A204.1 (cell line): ENCODE measurements at regions not wholly inside any gene's neighbourhood (a gene's known extent, or its start where the extent isn't known, plus 50 kb on each side); places are given as distances from the start of the nearest gene placed in this dataset.

ENCODE experiments used
- FAIRE-seq: peaks from 2 replicates; lab custom pipeline; 2012; peaks lifted over from hg19 to GRCh38; lab: Jason Lieb, UNC

GRCh38 chr5:144788556-144788955, 617.9 kb downstream of the KCTD16 start:
- no peak for FAIRE-seq

DNA sequence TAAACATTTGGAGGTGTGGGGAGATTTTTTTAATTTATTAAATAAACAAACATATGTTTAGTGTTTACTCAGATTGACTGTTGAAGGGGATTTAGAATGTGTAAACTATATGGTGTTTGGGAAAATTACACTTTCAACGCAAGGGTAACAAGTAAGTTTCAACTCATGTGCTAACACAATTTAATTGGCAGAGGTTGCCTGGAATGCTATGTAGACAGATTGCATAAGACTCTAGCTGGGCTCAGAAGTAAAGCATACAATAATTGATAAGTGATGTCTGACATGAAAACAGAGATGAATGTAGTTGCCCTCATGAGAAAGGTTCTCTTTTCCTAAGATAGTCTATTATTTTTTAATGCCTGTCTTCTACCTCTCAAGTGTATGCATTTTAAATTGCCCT, 617.4 kb downstream of the KCTD16 start:
- FAIRE-seq: no peak

DNA sequence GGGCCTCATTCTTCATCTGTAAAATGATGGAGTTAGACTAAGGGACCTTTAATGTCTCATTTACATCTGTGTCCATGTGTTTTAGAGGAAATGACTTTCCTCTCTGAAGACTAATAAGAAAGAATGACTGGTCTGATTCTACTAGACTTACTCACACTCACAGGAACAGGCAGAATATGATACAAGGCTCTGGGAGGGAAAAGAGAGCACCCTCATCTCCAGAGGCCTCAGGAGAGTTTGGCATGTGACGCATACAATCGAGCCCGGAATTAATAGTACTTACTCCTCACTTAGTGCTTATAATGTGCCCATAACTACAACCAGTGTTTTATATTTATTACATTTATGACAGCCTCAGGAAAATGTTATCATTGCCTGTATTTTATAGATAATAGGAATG, 608.7 kb downstream of the KCTD16 start:
- no peak for FAIRE-seq

DNA sequence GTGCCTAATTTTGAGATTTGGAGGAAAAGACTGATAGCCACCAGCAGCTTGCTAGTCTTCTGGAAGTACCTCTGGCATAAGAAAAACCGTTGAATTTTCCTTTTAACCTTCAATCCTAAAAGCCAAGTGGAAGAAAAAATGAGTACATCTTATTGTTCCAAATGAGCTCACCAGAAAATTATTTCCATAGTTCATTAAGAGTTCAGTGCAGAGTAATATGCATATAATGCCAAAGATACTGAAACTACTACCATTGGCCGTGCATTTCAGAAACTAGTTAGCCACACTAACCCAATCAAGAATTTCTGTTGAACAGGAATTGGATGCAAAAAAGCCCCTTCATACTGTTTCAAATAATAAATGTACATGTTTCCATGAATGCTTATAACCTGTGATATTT, 607.9 kb downstream of the KCTD16 start:
- FAIRE-seq: no peak

DNA sequence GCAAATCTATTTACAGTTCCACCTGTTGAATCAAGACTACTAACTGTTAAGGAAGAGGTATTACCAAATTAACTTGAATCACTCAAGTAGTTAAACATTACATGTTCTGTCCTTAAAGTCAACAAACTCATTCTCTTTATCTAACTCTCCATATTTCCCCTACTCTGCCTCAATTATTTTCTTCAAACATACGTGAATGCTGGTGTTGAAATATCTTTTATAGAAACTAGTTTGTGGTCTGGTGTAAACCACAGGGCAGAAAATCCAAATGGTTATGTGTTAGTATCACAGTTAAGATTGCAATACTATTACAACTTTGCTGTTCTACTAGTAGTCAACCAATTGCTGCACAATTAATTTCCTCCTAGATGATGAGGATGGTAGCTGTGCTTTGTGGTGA, 603.5 kb downstream of the KCTD16 start:
- FAIRE-seq: no peak

DNA sequence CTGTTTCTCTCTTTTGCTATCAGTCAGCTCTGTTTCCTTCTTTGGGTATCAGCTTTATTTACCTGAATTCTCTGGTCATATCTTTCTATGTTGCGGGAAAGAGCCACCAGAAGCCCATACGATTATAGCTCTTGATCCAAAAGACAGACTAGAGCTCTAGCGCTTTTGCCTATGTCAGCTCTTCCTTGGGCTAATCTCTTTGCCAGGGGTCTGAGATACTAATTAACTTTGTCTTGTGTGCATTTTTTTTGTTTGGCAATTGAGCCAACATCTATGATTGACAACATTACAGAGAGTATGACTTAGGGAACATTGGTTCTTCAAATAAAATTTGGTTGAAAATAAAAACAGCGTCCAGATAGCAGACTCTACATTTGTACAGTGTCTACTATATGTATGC, 603.0 kb downstream of the KCTD16 start:
- no peak for FAIRE-seq

DNA sequence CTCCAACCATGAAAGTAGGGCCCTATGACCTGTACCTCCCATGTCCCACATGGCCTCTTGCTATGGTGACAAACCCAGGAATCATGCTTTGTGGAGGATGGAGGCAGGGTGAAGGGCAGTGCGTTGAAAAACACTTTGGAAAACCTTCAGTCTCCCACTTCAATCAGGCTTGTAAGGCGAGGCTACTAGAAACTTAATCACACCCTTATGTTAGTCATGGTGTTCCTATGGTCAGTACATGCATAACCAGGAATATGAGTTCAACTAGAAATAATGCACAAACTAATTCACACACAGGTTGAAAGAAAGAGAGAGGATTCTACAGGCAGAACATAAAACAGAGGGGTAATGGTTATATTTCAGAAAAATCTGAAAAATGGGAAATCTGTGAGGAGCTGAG, 601.1 kb downstream of the KCTD16 start:
- no peak for FAIRE-seq

GRCh38 chr5:144742361-144742760, 571.7 kb downstream of the KCTD16 start:
- FAIRE-seq: no peak

DNA sequence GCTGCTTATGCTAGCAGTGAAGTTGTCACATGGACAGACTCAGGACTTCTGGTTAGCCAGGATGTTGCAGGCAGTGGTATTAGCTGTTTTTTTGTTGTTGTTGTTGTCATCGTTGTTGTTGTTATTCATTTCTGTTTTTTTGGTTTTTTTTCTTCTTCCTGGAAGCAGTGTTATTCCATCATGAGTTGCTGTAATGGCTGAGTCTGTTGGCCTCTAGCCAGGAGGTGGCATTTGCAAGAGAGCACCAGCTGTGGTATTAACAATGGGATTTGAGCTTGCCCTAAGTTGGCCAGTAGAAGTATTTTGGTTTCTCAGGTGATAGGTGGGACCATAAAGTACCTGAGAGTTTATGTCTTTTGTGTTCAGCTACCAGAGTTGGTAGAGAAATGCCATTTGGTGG, 561.1 kb downstream of the KCTD16 start:
- no peak for FAIRE-seq

- no peak for FAIRE-seq
These were observed 541.4 kb downstream of the KCTD16 start for GRCh38 chr5:144712090-144712489.

GRCh38 chr5:144711172-144711571, 540.5 kb downstream of the KCTD16 start:
- no peak for FAIRE-seq

DNA sequence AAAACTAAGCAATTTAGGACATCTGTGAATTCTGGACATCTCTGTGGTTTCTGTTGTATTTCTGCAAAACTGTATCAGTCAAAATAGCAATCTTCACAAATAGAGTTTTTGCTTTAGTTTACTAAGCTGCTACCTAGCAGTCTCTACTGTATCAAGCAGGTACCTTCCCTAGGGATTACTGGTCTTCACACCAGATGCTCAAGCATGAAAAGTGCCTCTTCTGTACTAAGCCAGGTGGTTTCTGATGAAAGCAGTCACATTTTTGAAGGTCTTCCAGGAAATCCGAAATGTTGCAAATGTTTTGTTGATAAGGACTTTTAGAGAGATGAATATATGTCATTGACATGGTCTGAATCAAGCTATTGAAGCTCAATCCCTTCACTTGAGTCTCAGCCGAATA, 540.0 kb downstream of the KCTD16 start:
- no peak for FAIRE-seq

- FAIRE-seq: peak; percentile 3
These were observed 533.1 kb downstream of the KCTD16 start for GRCh38 chr5:144703776-144704175.

- FAIRE-seq: no peak
These were observed 527.8 kb downstream of the KCTD16 start for GRCh38 chr5:144698484-144698883.

GRCh38 chr5:144697847-144698262, 527.2 kb downstream of the KCTD16 start:
- FAIRE-seq: no peak

- no peak for FAIRE-seq
These were observed 521.3 kb downstream of the KCTD16 start for GRCh38 chr5:144691936-144692335.

DNA sequence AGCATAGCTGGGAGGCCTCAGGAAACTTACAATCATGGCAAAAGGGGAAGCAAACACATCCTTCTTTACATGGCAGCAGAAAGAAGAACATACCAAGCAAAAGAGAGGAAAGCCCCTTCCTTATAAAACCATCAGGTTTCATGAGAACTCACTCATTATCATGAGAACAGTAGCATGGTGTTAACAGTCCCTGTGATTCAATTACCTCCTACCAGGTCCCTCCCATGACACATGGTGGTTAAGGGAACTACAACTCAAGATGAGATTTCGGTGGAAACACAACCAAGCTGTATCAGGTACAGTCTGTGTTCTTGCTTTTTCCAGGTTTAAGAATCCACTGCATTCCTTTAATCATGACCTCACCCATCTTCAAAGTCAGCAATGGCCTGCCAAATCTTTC, 514.2 kb downstream of the KCTD16 start:
- no peak for FAIRE-seq

DNA sequence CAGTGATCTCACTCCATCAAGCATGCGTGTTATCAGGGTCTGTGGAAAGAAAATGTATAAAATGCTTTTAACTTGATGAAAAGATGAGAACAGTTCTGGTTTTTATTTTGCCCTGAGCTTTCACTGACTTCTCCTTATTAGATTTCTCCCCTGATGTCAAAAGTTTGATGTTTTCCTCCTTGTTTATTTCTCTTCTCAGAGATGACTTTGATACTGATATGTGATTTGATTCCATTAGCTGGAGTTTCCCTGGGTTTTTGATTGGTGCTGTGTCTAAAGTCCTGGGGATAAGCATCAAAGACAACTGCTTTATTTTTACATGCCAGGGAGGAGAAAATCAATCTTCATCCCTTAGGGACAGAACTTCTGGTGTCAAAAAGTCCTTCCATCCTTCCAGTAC, 510.0 kb downstream of the KCTD16 start:
- no peak for FAIRE-seq

GRCh38 chr5:144671066-144671465, 500.4 kb downstream of the KCTD16 start:
- FAIRE-seq: no peak

- no peak for FAIRE-seq
These were observed 489.1 kb downstream of the KCTD16 start for GRCh38 chr5:144659634-144660227.

DNA sequence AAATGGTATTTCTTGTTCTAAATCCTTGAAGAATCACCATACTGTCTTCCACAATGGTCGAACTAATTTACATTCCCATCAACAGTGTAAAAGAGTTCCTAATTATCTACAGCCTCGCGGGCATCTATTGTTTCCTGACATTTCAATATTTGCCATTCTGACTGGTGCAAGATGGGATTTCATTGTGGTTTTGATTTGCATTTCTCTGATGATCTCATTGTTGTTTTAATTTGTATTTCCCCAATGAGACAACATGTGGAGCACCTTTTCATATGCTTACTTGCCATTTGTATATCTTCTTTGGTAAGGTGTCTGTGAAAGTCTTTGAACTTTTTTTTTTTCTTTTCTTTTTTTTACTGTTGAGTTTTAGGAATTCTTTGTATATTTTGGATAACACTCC, 473.6 kb downstream of the KCTD16 start:
- no peak for FAIRE-seq

- FAIRE-seq: no peak
These were observed 468.1 kb downstream of the KCTD16 start for GRCh38 chr5:144638787-144639186.

- FAIRE-seq: no peak
These were observed 463.5 kb downstream of the KCTD16 start for GRCh38 chr5:144634138-144634537.

DNA sequence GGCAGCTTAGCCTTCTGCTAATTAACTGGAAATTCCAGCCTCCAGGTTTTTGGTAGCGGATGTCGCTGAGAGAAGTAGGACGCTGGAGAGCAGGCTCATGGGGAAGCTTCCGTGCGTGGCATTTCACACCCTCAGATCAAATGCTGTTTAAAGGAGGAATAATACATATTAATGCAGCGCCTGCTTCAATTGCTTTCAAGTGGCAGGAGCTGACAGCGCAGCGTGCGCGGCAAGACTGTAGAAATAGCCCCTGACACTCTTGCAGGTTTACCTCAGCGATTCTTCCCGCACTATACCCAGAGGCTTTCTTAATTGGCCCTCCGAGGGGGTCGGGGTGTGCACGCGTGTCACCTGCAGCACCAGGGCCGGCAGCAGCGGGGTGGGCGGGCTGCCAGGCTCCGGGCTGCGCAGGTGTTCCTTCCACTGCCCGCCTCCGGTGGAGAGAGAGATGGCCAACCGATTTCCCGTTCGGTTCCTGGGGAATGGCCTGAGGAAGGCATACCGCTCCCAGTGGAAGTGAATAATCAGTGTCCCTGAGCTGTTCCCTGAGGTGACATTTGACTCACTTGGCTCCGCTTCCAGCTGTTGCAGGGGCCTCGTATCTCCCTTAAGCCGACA, 427.9 kb downstream of the KCTD16 start:
- FAIRE-seq: no peak

DNA sequence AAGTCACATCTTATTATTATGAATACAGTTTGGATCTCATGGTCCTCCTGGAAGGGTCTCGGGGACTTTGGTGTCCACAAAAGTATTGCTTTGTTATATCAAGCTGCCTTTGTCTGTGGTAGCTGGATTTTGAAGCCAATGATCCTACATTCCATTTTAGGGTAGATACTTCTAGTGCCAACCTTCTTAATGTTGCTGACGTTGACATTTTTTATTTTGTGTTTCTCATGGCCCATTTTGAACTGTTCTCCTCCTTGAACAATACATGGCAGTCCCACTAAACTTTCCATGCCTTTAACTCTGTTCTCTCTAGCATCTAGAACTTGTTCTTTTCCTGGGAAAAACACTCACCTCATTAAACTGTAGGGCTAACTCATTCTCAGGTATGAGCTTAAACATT, 425.8 kb downstream of the KCTD16 start:
- FAIRE-seq: no peak
